ENCODE measurements at regions not wholly inside any gene's neighbourhood (a gene's known extent, or its start where the extent isn't known, plus 50 kb on each side); places are given as distances from the start of the nearest gene placed in this dataset.

DNA sequence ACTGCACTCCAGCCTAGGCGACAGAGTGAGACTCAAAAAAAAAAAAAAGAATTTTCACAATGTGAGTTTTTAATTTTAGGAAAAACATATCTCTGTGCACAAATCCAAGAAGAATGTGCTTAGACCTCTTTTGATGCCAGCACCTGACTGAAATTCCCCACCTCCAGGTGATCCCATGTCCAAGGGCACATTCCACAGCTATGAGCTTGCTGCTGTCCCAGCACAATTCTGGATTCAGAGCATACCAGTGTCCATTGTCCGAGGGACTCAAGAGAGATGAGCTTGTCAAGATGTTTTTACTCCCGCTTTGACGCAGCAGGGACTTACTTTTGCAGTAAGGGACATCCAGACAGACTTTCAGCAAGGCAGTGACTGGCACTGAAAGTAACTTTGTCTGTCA lies 489.1 kb upstream of the ACVR2A start:
- no peaks in the 10 kb centered on the region for H3K36me3 ChIP-seq (ENCODE audit: control insufficient read depth, insufficient read depth, low read length)
- H3K4me3 ChIP-seq (ENCODE audit: low read depth, low read length), result no peak overlapping the region
- TF ChIP-seq, protein P1, sequence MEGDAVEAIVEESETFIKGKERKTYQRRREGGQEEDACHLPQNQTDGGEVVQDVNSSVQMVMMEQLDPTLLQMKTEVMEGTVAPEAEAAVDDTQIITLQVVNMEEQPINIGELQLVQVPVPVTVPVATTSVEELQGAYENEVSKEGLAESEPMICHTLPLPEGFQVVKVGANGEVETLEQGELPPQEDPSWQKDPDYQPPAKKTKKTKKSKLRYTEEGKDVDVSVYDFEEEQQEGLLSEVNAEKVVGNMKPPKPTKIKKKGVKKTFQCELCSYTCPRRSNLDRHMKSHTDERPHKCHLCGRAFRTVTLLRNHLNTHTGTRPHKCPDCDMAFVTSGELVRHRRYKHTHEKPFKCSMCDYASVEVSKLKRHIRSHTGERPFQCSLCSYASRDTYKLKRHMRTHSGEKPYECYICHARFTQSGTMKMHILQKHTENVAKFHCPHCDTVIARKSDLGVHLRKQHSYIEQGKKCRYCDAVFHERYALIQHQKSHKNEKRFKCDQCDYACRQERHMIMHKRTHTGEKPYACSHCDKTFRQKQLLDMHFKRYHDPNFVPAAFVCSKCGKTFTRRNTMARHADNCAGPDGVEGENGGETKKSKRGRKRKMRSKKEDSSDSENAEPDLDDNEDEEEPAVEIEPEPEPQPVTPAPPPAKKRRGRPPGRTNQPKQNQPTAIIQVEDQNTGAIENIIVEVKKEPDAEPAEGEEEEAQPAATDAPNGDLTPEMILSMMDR (IDR thresholded peaks at IDR 0.05), result no peak
- no peaks in the 10 kb centered on the region for H3K9me3 ChIP-seq (ENCODE audit: control insufficient read depth, low read length)
- H3K79me2 ChIP-seq, result no peaks in the 10 kb centered on the region
- no peak overlapping the region for H2AFZ ChIP-seq
- H3K4me1 ChIP-seq, result no peaks in the 10 kb centered on the region
- no peak overlapping the region for H3K9ac ChIP-seq
- no peaks in the 10 kb centered on the region for H3K27me3 ChIP-seq (ENCODE audit: control insufficient read depth, insufficient read depth, low read length)
- H3K27ac ChIP-seq, result no peak overlapping the region
- no peak overlapping the region for H3K4me2 ChIP-seq (ENCODE audit: low read length)

DNA sequence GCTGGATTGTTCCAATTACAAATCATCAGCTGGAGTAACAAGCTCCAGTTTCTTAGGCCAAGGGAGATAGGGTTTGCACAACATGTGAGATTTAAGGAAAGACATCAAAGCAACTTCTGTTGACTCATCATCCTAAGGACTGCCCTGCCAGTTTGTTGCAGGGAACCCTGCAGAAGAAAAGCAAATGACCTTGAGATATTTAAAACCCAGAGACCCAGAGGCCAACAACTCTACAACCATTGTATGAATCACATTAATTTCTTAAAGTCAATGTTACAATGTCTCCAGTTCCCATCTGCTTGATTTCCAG lies 491.8 kb upstream of the ACVR2A start:
- H3K4me1 ChIP-seq, result no peaks in the 10 kb centered on the region
- no peaks in the 10 kb centered on the region for H3K27me3 ChIP-seq (ENCODE audit: control insufficient read depth, insufficient read depth, low read length)
- H3K9me3 ChIP-seq (ENCODE audit: control insufficient read depth, low read length), result no peaks in the 10 kb centered on the region
- no peak overlapping the region for H3K9ac ChIP-seq
- no peak overlapping the region for H3K4me2 ChIP-seq (ENCODE audit: low read length)
- no peaks in the 10 kb centered on the region for H3K79me2 ChIP-seq
- no peak overlapping the region for H3K27ac ChIP-seq
- H2AFZ ChIP-seq, result no peak overlapping the region
- H3K4me3 ChIP-seq (ENCODE audit: low read depth, low read length), result no peak overlapping the region
- H3K36me3 ChIP-seq (ENCODE audit: control insufficient read depth, insufficient read depth, low read length), result no peaks in the 10 kb centered on the region
- TF ChIP-seq, protein P1 (IDR thresholded peaks at IDR 0.05), result no peak

DNA sequence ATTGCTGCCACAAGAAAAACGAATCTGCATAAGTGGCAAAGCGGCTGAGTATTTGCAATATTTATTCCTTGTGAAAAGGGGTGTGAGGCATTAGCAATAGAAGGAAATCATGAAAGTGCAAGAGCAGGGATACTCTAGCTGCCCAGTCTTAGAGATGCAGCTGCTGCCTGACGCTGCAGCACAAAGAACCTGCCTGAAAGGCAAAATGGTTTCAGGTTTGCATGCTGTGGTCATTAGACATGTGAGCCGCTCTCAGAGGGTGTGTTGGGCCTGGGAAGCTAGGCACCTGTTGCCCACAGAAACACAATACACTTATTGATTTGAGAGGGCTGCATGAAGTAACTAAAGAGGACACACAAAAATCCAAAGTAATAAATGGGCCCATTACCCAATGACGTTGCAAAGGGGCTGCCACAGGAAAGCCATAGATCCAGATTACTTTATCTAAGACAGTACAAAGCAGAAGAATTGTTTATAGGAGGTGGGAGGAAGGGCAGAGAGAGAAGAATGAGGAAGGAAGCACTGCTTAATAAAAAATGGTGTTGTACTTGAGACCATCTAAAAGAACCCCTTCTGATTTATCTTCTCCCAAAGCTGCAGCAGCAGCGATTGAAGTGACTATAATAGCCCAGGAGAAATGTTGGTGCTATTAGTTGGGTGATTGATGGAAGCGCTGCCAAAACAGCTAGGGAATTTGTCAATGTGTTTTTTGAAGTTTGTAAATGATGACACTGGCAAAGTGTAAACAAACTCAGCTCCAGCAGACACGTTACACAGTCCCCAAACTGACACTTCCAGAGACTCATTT lies 492.4 kb upstream of the ACVR2A start:
- Histone ChIP-seq H3K4me2 (ENCODE audit: low read length) (no peak overlapping the region), H3K9ac (no peak overlapping the region), H3K4me3 (ENCODE audit: low read depth, low read length) (no peak overlapping the region), H3K4me1 (no peaks in the 10 kb centered on the region), H3K27me3 (ENCODE audit: control insufficient read depth, insufficient read depth, low read length) (no peaks in the 10 kb centered on the region), H3K27ac (no peak overlapping the region), H3K79me2 (no peaks in the 10 kb centered on the region), H3K9me3 (ENCODE audit: control insufficient read depth, low read length) (no peaks in the 10 kb centered on the region), H2AFZ (no peak overlapping the region), H3K36me3 (ENCODE audit: control insufficient read depth, insufficient read depth, low read length) (no peaks in the 10 kb centered on the region)
- TF ChIP-seq, protein P1 (IDR thresholded peaks at IDR 0.05), result no peak

DNA sequence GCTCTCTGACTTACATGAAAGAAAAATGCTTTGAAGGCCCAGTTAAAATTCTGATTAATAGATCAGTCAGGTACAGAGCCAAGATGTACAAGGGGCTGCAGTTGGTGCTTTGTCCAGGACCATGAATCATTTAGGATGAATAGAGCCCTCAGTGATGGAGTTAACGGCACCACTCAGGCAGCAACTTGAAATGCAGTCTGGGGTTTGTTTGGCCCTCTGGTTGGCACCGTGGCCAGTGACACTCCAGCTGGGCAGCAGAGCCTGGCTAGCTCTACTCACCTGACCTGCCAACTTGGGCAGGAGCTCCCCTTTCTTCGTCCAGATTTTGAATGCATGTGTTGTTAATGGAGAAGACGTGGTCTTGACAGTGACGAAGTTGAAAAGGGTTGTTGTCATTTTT lies 493.0 kb upstream of the ACVR2A start:
- Histone ChIP-seq H3K4me1 (no peaks in the 10 kb centered on the region), H3K36me3 (ENCODE audit: control insufficient read depth, insufficient read depth, low read length) (no peaks in the 10 kb centered on the region), H3K9me3 (ENCODE audit: control insufficient read depth, low read length) (no peaks in the 10 kb centered on the region), H3K27me3 (ENCODE audit: control insufficient read depth, insufficient read depth, low read length) (no peaks in the 10 kb centered on the region), H3K4me3 (ENCODE audit: low read depth, low read length) (no peak overlapping the region), H3K79me2 (no peaks in the 10 kb centered on the region), H3K27ac (no peak overlapping the region), H3K9ac (no peak overlapping the region), H3K4me2 (ENCODE audit: low read length) (no peak overlapping the region), H2AFZ (no peak overlapping the region)
- TF ChIP-seq, protein P1 (IDR thresholded peaks at IDR 0.05), result no peak

DNA sequence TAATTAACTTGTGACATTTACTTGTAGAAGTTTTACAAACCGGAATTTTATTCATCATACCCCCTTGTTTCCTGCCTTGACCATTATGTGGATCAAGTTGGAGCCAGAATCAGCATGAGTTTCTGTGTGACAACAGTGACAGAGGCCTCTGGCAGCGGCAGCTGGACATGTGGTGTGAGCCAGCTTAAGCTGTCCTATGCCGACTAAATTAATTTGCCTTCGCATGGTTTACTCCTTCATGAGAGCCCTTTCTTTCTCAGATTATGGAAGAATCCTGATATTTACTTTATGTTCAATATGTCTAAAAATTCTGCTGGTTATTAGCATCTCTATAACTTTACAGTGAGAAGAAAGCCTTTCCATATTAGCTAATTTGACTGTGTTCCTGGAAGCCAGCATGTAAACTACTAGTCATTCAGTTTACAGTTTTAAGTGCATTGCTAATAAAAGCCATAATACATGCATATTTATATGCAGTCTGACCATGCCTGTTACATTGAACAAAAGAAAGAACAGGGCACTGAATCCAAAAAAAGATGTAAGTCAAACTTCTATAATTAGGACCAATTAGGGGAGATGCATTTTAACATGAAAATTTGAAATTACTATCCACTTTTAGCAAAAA lies 495.8 kb upstream of the ACVR2A start:
- Histone ChIP-seq H3K36me3 (ENCODE audit: control insufficient read depth, insufficient read depth, low read length) (no peaks in the 10 kb centered on the region), H3K9ac (no peak overlapping the region), H3K27ac (no peak overlapping the region)

More for the DNA sequence above, 495.8 kb upstream of the ACVR2A start:
- no peaks in the 10 kb centered on the region for H3K9me3 ChIP-seq (ENCODE audit: control insufficient read depth, low read length)
- no peak overlapping the region for H3K4me2 ChIP-seq (ENCODE audit: low read length)
- no peaks in the 10 kb centered on the region for H3K4me1 ChIP-seq
- no peaks in the 10 kb centered on the region for H3K79me2 ChIP-seq
- TF ChIP-seq, protein P1 (IDR thresholded peaks at IDR 0.05), result no peak
- H3K27me3 ChIP-seq (ENCODE audit: control insufficient read depth, insufficient read depth, low read length), result no peaks in the 10 kb centered on the region
- no peak overlapping the region for H3K4me3 ChIP-seq (ENCODE audit: low read depth, low read length)
- no peak overlapping the region for H2AFZ ChIP-seq

All from parathyroid adenoma (tissue), 2 donors.